ENCODE measurements at regions not wholly inside any gene's neighbourhood (a gene's known extent, or its start where the extent isn't known, plus 50 kb on each side); places are given as distances from the start of the nearest gene placed in this dataset.

DNA sequence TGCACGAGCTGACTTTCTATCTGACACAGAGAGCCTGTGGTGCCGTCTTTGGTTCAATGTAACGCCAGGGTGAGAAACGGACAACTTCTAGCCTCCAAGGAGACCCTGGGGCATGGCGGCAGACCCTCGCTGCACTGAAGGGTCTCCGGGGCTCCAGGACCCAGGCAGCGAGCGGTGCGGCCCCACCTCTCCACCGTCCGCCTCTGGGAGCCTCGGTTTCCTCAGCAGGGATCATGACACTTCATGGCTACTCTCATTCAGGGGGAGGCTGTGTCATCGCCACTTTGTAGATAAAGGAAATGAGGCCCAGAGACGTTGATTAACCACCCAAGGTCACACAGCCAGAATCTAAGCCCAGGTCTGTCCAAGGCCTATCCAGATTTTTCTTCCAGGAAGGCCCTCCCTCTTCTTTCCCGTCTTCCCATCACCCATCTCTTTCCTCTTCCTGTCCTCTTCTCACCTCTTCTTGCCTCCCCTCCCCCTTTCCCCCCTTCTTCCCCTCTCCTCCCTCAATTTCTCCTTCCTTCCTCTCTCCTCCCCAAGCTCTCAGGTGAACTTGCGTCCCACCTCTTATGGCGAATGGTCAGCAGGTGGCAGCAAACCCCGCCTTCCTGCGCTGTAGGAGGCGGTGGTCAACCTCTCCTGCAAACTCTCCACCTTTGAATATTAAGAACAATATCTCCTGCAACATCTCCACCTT is 69.3 kb upstream of the HMX1 start (continued):
- TF ChIP-seq RBM25 (IDR thresholded peaks at IDR 0.05; ENCODE audit: low read depth, low read length, severe bottlenecking) (peak; percentile 28), MEF2A (IDR thresholded peaks at IDR 0.05; ENCODE audit: control insufficient read depth, low read depth, low read length) (no peak), PYGO2 (tag; IDR thresholded peaks at IDR 0.05) (no peak), C11orf30 (IDR thresholded peaks at IDR 0.05; ENCODE audit: low read depth) (no peak), PRMT5 (CRISPR knock-in tag; IDR thresholded peaks at IDR 0.05) (no peak), ZEB2 (IDR thresholded peaks at IDR 0.05) (no peak), ZNF324 (CRISPR knock-in tag; IDR thresholded peaks at IDR 0.05) (no peak), SMAD1 (IDR thresholded peaks at IDR 0.05; ENCODE audit: low read depth, low read length, partially characterized antibody) (no peak), XRCC3 (IDR thresholded peaks at IDR 0.05) (no peak), ZC3H11A (IDR thresholded peaks at IDR 0.05; ENCODE audit: low read depth, low read length) (no peak), PHF20 (IDR thresholded peaks at IDR 0.05; ENCODE audit: partially characterized antibody) (no peak), ZNF584 (CRISPR knock-in tag; IDR thresholded peaks at IDR 0.05; ENCODE audit: low read depth) (no peak), ZSCAN29 (IDR thresholded peaks at IDR 0.05) (no peak), SMARCE1 (IDR thresholded peaks at IDR 0.05) (no peak), RAD21 (CRISPR knock-in tag; conservative IDR thresholded peaks at IDR 0.05 in 1 of 2, IDR thresholded peaks at IDR 0.05 in 1 of 2) (peak in 1 of 2 experiments; percentile 34; a peak in 2 of 4 replicates), MBD2 (IDR thresholded peaks at IDR 0.05; ENCODE audit: borderline replicate concordance, low read depth) (no peak), SMAD2 (IDR thresholded peaks at IDR 0.05; ENCODE audit: low read depth, low read length) (no peak), ETV1 (tag; conservative IDR thresholded peaks at IDR 0.05; ENCODE audit: low read depth) (no peak), ZNF134 (CRISPR knock-in tag; conservative IDR thresholded peaks at IDR 0.05) (no peak), MECOM (CRISPR knock-in tag; IDR thresholded peaks at IDR 0.05) (no peak)
- TF ChIP-seq, protein P1, sequence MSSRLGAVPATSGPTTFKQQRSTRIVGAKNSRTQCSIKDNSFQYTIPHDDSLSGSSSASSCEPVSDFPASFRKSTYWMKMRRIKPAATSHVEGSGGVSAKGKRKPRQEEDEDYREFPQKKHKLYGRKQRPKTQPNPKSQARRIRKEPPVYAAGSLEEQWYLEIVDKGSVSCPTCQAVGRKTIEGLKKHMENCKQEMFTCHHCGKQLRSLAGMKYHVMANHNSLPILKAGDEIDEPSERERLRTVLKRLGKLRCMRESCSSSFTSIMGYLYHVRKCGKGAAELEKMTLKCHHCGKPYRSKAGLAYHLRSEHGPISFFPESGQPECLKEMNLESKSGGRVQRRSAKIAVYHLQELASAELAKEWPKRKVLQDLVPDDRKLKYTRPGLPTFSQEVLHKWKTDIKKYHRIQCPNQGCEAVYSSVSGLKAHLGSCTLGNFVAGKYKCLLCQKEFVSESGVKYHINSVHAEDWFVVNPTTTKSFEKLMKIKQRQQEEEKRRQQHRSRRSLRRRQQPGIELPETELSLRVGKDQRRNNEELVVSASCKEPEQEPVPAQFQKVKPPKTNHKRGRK (tag; IDR thresholded peaks at IDR 0.05), result peak; percentile 58; the same call in 1 of the 2 replicates
- TF ChIP-seq, protein P2, sequence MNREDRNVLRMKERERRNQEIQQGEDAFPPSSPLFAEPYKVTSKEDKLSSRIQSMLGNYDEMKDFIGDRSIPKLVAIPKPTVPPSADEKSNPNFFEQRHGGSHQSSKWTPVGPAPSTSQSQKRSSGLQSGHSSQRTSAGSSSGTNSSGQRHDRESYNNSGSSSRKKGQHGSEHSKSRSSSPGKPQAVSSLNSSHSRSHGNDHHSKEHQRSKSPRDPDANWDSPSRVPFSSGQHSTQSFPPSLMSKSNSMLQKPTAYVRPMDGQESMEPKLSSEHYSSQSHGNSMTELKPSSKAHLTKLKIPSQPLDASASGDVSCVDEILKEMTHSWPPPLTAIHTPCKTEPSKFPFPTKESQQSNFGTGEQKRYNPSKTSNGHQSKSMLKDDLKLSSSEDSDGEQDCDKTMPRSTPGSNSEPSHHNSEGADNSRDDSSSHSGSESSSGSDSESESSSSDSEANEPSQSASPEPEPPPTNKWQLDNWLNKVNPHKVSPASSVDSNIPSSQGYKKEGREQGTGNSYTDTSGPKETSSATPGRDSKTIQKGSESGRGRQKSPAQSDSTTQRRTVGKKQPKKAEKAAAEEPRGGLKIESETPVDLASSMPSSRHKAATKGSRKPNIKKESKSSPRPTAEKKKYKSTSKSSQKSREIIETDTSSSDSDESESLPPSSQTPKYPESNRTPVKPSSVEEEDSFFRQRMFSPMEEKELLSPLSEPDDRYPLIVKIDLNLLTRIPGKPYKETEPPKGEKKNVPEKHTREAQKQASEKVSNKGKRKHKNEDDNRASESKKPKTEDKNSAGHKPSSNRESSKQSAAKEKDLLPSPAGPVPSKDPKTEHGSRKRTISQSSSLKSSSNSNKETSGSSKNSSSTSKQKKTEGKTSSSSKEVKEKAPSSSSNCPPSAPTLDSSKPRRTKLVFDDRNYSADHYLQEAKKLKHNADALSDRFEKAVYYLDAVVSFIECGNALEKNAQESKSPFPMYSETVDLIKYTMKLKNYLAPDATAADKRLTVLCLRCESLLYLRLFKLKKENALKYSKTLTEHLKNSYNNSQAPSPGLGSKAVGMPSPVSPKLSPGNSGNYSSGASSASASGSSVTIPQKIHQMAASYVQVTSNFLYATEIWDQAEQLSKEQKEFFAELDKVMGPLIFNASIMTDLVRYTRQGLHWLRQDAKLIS (CRISPR knock-in tag; IDR thresholded peaks at IDR 0.05), result no peak
- TF ChIP-seq, protein P3, sequence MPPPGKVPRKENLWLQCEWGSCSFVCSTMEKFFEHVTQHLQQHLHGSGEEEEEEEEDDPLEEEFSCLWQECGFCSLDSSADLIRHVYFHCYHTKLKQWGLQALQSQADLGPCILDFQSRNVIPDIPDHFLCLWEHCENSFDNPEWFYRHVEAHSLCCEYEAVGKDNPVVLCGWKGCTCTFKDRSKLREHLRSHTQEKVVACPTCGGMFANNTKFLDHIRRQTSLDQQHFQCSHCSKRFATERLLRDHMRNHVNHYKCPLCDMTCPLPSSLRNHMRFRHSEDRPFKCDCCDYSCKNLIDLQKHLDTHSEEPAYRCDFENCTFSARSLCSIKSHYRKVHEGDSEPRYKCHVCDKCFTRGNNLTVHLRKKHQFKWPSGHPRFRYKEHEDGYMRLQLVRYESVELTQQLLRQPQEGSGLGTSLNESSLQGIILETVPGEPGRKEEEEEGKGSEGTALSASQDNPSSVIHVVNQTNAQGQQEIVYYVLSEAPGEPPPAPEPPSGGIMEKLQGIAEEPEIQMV (tag; conservative IDR thresholded peaks at IDR 0.05; ENCODE audit: low read depth), result no peak

Measured in K562 (cell line).